ENCODE measurements at regions not wholly inside any gene's neighbourhood (a gene's known extent, or its start where the extent isn't known, plus 50 kb on each side); places are given as distances from the start of the nearest gene placed in this dataset.

DNA sequence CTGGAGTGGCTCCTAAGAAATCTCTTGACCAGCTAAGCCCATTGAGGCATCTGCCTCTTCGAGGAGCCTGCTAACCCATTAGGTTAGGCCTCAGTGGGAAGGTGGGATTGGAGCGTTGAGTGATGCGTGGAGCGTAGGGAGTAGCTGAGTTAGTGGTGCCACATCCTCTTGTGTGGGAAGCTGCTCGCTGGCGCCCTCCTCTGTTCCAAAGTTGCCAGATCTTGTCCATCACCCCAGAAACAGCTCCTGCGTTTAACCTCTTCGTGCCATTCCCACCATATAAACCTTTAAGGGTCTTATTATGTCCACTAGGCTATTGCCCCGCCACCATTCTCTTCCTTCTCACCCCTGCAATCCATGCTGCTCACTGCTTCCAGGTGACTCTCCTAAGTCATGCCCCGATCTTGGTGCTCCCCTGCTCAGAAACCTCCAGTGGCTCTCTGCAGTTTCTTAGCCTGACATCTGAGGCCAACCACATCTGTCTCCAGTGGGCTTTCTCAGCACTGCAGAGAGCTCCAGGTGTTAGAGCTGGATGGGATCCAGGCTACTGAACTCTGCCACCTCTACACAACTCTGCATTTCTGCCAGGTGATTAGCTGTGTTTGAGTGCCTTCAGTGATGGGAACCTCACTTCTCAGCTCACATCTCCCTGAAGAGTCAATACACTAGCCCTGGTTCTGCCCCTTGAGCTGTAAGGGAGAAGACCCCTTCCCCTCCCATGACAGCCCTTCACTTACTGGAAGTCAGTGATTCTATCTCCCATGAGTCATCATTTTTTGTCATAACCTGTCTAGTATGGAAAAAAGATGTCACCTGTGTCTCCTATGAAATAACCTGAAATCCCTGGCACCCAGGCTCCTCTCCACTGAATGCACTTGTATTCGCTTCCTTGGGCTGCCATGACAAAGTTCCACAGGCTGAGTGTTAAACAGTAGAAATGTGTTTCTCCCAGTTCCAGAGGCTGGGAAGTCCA, 65.0 kb upstream of the FGFR2 start:
- H3K4me2 ChIP-seq (ENCODE audit: low read length) = no peak overlapping the region
- H2AFZ ChIP-seq (ENCODE audit: low read length) = no peak overlapping the region
- H3K27me3 ChIP-seq (ENCODE audit: insufficient read depth, low read length) = no peaks in the 10 kb centered on the region
- no peak overlapping the region for H3K4me3 ChIP-seq (ENCODE audit: low read depth, low read length, poor library complexity, severe bottlenecking)
- no peaks in the 10 kb centered on the region for H4K20me1 ChIP-seq (ENCODE audit: insufficient read depth, low read length)
- H3K27ac ChIP-seq (ENCODE audit: low read depth, low read length, poor library complexity, severe bottlenecking) = no peak overlapping the region
- no peaks in the 10 kb centered on the region for H3K9me3 ChIP-seq (ENCODE audit: low read length)
- H3K36me3 ChIP-seq (ENCODE audit: insufficient read depth, low read length) = no peaks in the 10 kb centered on the region
- H3K79me2 ChIP-seq (ENCODE audit: insufficient read depth, low read length) = no peaks in the 10 kb centered on the region
- H3K4me1 ChIP-seq (ENCODE audit: insufficient read depth, low read length, severe bottlenecking) = no peaks in the 10 kb centered on the region
- no peaks in the 10 kb centered on the region for H3F3A ChIP-seq (ENCODE audit: insufficient read depth, low read length)
- no peaks in the 10 kb centered on the region for H3K9me2 ChIP-seq (ENCODE audit: low read depth, low read length)
- no peak overlapping the region for H3K9ac ChIP-seq (ENCODE audit: low read length)
- TF ChIP-seq EZH2 (IDR thresholded peaks at IDR 0.05; ENCODE audit: borderline replicate concordance, low read length) = no peak
- peak; percentile 47; the same call in 1 of the 2 replicates for TF ChIP-seq CTCF (IDR thresholded peaks at IDR 0.05; ENCODE audit: low read length)

- Histone ChIP-seq H4K20me1 (ENCODE audit: insufficient read depth, low read length) (no peaks in the 10 kb centered on the region), H2AFZ (ENCODE audit: low read length) (no peak overlapping the region), H3K9me2 (ENCODE audit: low read depth, low read length) (no peaks in the 10 kb centered on the region), H3K79me2 (ENCODE audit: insufficient read depth, low read length) (no peaks in the 10 kb centered on the region), H3K36me3 (ENCODE audit: insufficient read depth, low read length) (no peaks in the 10 kb centered on the region), H3K9me3 (ENCODE audit: low read length) (no peaks in the 10 kb centered on the region), H3K9ac (ENCODE audit: low read length) (no peak overlapping the region), H3K4me2 (ENCODE audit: low read length) (no peak overlapping the region), H3K4me1 (ENCODE audit: insufficient read depth, low read length, severe bottlenecking) (no peaks in the 10 kb centered on the region), H3K27me3 (ENCODE audit: insufficient read depth, low read length) (no peaks in the 10 kb centered on the region), H3F3A (ENCODE audit: insufficient read depth, low read length) (no peaks in the 10 kb centered on the region), H3K27ac (ENCODE audit: low read depth, low read length, poor library complexity, severe bottlenecking) (no peak overlapping the region), H3K4me3 (ENCODE audit: low read depth, low read length, poor library complexity, severe bottlenecking) (no peak overlapping the region)
- TF ChIP-seq CTCF (IDR thresholded peaks at IDR 0.05; ENCODE audit: low read length) (no peak), EZH2 (IDR thresholded peaks at IDR 0.05; ENCODE audit: borderline replicate concordance, low read length) (no peak)
These were observed 64.3 kb upstream of the FGFR2 start for GRCh38 chr10:121662531-121662930.

DNA sequence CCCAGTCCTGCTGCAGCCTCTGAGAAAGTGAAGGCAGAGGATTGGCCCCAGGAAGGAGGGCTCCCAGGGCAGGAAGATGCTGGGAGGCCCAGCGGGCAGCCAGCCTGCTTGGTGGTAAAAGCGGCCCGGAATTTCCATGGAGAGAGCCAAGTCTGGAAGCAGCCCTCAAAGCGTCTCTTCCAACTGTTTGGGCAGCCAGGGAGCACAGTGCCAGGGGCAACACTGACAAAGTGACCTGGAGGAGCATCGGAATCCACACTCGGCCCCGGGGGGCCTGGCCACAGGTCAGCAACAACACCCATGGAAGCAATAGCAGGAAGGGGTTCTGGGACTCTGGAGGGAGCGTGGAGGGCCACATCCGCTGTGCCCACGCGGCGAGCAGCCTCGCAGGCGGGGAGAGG, 63.2 kb upstream of the FGFR2 start:
- Histone ChIP-seq H3K9me3 (ENCODE audit: low read length) (no peaks in the 10 kb centered on the region), H3K4me2 (ENCODE audit: low read length) (no peak overlapping the region), H3K9me2 (ENCODE audit: low read depth, low read length) (no peaks in the 10 kb centered on the region), H3K4me3 (ENCODE audit: low read depth, low read length, poor library complexity, severe bottlenecking) (no peak overlapping the region), H3K36me3 (ENCODE audit: insufficient read depth, low read length) (no peaks in the 10 kb centered on the region), H3K27me3 (ENCODE audit: insufficient read depth, low read length) (no peaks in the 10 kb centered on the region), H3K79me2 (ENCODE audit: insufficient read depth, low read length) (no peaks in the 10 kb centered on the region), H4K20me1 (ENCODE audit: insufficient read depth, low read length) (no peaks in the 10 kb centered on the region), H3K27ac (ENCODE audit: low read depth, low read length, poor library complexity, severe bottlenecking) (no peak overlapping the region), H3K9ac (ENCODE audit: low read length) (no peak overlapping the region), H2AFZ (ENCODE audit: low read length) (no peak overlapping the region), H3F3A (ENCODE audit: insufficient read depth, low read length) (no peaks in the 10 kb centered on the region), H3K4me1 (ENCODE audit: insufficient read depth, low read length, severe bottlenecking) (no peaks in the 10 kb centered on the region)
- TF ChIP-seq CTCF (IDR thresholded peaks at IDR 0.05; ENCODE audit: low read length) (no peak), EZH2 (IDR thresholded peaks at IDR 0.05; ENCODE audit: borderline replicate concordance, low read length) (no peak)

Measured in OCI-LY1 (cell line).